Prostate gland (tissue), 2 donors: ENCODE measurements at regions not wholly inside any gene's neighbourhood (a gene's known extent, or its start where the extent isn't known, plus 50 kb on each side); places are given as distances from the start of the nearest gene placed in this dataset.
A peak's percentile ranks its signal among the peaks of the same experiment; 100 is the strongest.
"Not testable (repeated sequence)": the region's sequence is repeated elsewhere in the genome, so short reads cannot be mapped to it uniquely, and the experiment has no call there.

Experiments
- DNase-seq: peaks from one replicate; pipeline ENCODE4 v3.0.0-alpha.2; 2019; ENCODE audit warnings: low spot score
- H3K27ac ChIP-seq, 2 donors: fragments of 200-600 bp; sonication (generic); 2 replicates each; pipeline ENCODE4 v1.5.1; 2017 to 2019
- H3K27me3 ChIP-seq: fragments of 200-600 bp; sonication (generic); replicated peaks from 2 replicates; pipeline ENCODE4 v1.5.1; 2019; ENCODE audit not compliant: insufficient read depth
- H3K36me3 ChIP-seq, 2 donors: fragments of 200-600 bp; sonication (generic); 1 replicate in 1 of 2; 2 replicates in 1 of 2; pipeline versions ENCODE4 v1.5.1 to v1.8.1; 2017 to 2019
- H3K4me1 ChIP-seq: fragments of 200-600 bp; sonication (generic); replicated peaks from 2 replicates; pipeline ENCODE4 v1.5.1; 2019
- H3K4me3 ChIP-seq, 2 donors: fragments of 200-600 bp; sonication (generic); 2 replicates each; pipeline ENCODE4 v1.5.1; 2017 to 2019
- H3K9me3 ChIP-seq: fragments of 200-600 bp; sonication (generic); 2 replicates; pipeline ENCODE4 v1.5.1; 2017
- POLR2A ChIP-seq: fragments of 450-650 bp; IDR thresholded peaks from one replicate; pipeline ENCODE4 v1.6.1; 2016; ENCODE audit warnings: antibody characterized with exemption, mild to moderate bottlenecking
- POLR2AphosphoS5 ChIP-seq: sonication (generic); formaldehyde crosslinking; IDR thresholded peaks from one replicate; pipeline ENCODE4 v1.6.1; 2017; ENCODE audit warnings: antibody characterized with exemption
- WGBS: methylation state at CpG from one replicate; pipeline ENCODE4 v1.1.5; 2018; 5-methylcytosine and 5-hydroxymethylcytosine counted together
- intact Hi-C: fragments of 100-400 bp; cut with DNase I; formaldehyde crosslinking; loops from one replicate; pipeline ENCODE4 v1.14.2; 2022
- TF ChIP-seq, protein P1 (sequence below), 4 experiments: fragments of 200-600 bp in 2 of 4; fragments of 450-650 bp in 2 of 4; sonication (generic) in 2 of 4; IDR thresholded peaks; 1 replicate in 3 of 4; 2 replicates in 1 of 4; pipeline ENCODE4 v1.5.1; 2016 to 2019; ENCODE audit warnings: antibody characterized with exemption in 4 of 4, mild to moderate bottlenecking in 2 of 4, moderate library complexity in 2 of 4

- no peak for TF ChIP-seq POLR2AphosphoS5
- TF ChIP-seq, protein P1, sequence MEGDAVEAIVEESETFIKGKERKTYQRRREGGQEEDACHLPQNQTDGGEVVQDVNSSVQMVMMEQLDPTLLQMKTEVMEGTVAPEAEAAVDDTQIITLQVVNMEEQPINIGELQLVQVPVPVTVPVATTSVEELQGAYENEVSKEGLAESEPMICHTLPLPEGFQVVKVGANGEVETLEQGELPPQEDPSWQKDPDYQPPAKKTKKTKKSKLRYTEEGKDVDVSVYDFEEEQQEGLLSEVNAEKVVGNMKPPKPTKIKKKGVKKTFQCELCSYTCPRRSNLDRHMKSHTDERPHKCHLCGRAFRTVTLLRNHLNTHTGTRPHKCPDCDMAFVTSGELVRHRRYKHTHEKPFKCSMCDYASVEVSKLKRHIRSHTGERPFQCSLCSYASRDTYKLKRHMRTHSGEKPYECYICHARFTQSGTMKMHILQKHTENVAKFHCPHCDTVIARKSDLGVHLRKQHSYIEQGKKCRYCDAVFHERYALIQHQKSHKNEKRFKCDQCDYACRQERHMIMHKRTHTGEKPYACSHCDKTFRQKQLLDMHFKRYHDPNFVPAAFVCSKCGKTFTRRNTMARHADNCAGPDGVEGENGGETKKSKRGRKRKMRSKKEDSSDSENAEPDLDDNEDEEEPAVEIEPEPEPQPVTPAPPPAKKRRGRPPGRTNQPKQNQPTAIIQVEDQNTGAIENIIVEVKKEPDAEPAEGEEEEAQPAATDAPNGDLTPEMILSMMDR (IDR thresholded peaks at IDR 0.05), result no peak
- no peak for TF ChIP-seq POLR2A
- Histone ChIP-seq H3K4me3 (no peak overlapping the region), H3K9me3 (no peaks in the 10 kb centered on the region), H3K27me3 (no peaks in the 10 kb centered on the region), H3K4me1 (no peaks in the 10 kb centered on the region), H3K27ac (no peak overlapping the region), H3K36me3 (no peaks in the 10 kb centered on the region)
- no peak for DNase-seq
- intact Hi-C loops, result no loop called here
- WGBS, result 53% methylated on average over 4 of the region's 4 CpGs
Measured at GRCh38 chr4:1523506-1523905, 117.3 kb upstream of the NKX1-1 start.

DNA sequence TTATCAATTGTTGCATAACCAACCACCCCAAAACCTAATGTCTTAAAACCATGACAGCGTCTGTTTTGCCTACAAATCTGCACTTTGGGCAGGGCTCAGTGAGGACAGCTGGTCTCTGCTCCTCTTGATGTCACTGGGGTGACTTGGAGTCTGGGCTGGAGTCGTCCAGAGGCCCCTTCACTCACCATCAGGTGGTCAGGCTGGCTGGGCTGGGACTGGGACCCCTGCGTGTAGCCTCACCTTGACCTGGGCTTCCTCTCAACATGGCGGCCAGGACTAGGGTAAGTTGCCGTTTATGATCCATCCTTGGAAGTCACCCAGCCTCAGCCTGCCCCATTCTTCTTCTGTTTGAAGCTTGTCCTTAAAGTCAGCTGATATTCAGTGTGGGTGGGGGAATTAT is 116.8 kb upstream of the NKX1-1 start:
- no peaks in the 10 kb centered on the region for H3K9me3 ChIP-seq
- no peaks in the 10 kb centered on the region for H3K27me3 ChIP-seq
- no peaks in the 10 kb centered on the region for H3K4me1 ChIP-seq
- no peak for DNase-seq
- intact Hi-C loops, result no loop called here
- no peaks in the 10 kb centered on the region for H3K36me3 ChIP-seq
- no peak overlapping the region for H3K4me3 ChIP-seq
- 74% methylated on average over 5 of the region's 5 CpGs for WGBS
- no peak for TF ChIP-seq POLR2AphosphoS5
- TF ChIP-seq, protein P1 (IDR thresholded peaks at IDR 0.05), result no peak
- no peak for TF ChIP-seq POLR2A
- H3K27ac ChIP-seq, result no peak overlapping the region

- WGBS, result 93% methylated on average over 4 of the region's 6 CpGs
- intact Hi-C loops, result no loop called here
- no peaks in the 10 kb centered on the region for H3K4me1 ChIP-seq
- H3K4me3 ChIP-seq, result no peak overlapping the region
- no peaks in the 10 kb centered on the region for H3K36me3 ChIP-seq
- TF ChIP-seq, protein P1 (IDR thresholded peaks at IDR 0.05), result no peak
- no peak for TF ChIP-seq POLR2AphosphoS5
- no peaks in the 10 kb centered on the region for H3K9me3 ChIP-seq
- DNase-seq, result no peak
- no peaks in the 10 kb centered on the region for H3K27me3 ChIP-seq
- H3K27ac ChIP-seq, result no peak overlapping the region
Measured at GRCh38 chr4:1522606-1523005, 116.4 kb upstream of the NKX1-1 start.

- peaks cover 2% of the 10 kb centered on the region for H3K27me3 ChIP-seq
- TF ChIP-seq, protein P1 (IDR thresholded peaks at IDR 0.05), result no peak
- TF ChIP-seq POLR2AphosphoS5, result no peak
- no peak for TF ChIP-seq POLR2A
- DNase-seq, result no peak
- intact Hi-C loops, result no loop called here
- no peaks in the 10 kb centered on the region for H3K36me3 ChIP-seq
- no peaks in the 10 kb centered on the region for H3K9me3 ChIP-seq
- WGBS, result 87% methylated on average over 19 of the region's 19 CpGs
- no peak overlapping the region for H3K4me3 ChIP-seq
- no peaks in the 10 kb centered on the region for H3K4me1 ChIP-seq
- no peak overlapping the region for H3K27ac ChIP-seq
Measured at GRCh38 chr4:1521821-1522361, 115.6 kb upstream of the NKX1-1 start.

GRCh38 chr4:1520795-1521576 is 114.7 kb upstream of the NKX1-1 start:
- H3K4me1 ChIP-seq, intact Hi-C loops, H3K36me3 ChIP-seq, DNase-seq, H3K27me3 ChIP-seq, H3K9me3 ChIP-seq, H3K27ac ChIP-seq: not testable (repeated sequence)
- H3K4me3 ChIP-seq, result peak overlapping the region; percentile 2 to 8
- 13% methylated on average over 31 of the region's 79 CpGs for WGBS
